ENCODE measurements at regions not wholly inside any gene's neighbourhood (a gene's known extent, or its start where the extent isn't known, plus 50 kb on each side); places are given as distances from the start of the nearest gene placed in this dataset.
A peak's percentile ranks its signal among the peaks of the same experiment; 100 is the strongest.

- Histone ChIP-seq H4K91ac (replicated peaks; ENCODE audit: insufficient read length, low read length) (no peak overlapping the region), H2BK120ac (replicated peaks; ENCODE audit: low read depth, low read length) (no peak overlapping the region), H2BK12ac (ENCODE audit: low read depth, low read length) (no peak overlapping the region), H4K8ac (ENCODE audit: extremely low read depth, insufficient read depth, low read length) (no peak overlapping the region), H3K36me3 (ENCODE audit: control insufficient read depth in 2 of 4, insufficient read depth in 4 of 4, low read length in 3 of 4) (no peaks in the 10 kb centered on the region), H3K4me2 (ENCODE audit: insufficient read depth in 1 of 2, low read depth in 2 of 2, low read length in 2 of 2) (no peak overlapping the region), H3K79me2 (ENCODE audit: control insufficient read depth in 1 of 2, insufficient read depth in 2 of 2, low read length in 2 of 2) (peaks cover 0 to 4% of the 10 kb centered on the region in 2 experiments; a peak in 1 of 4 replicates), H3K27ac (ENCODE audit: low read depth, low read length) (no peak overlapping the region), H3K23me2 (ENCODE audit: low read depth, low read length) (no peaks in the 10 kb centered on the region), H3K4me1 (replicated peaks in 1 of 4; ENCODE audit: control insufficient read depth in 3 of 4, insufficient read depth in 4 of 4, low read length in 3 of 4) (peaks cover 0 to 4% (median under 1%) of the 10 kb centered on the region in 4 experiments; a peak in 3 of 7 replicates), H3K9me3 (ENCODE audit: insufficient read depth in 2 of 2, low read depth in 1 of 2, low read length in 1 of 2) (no peaks in the 10 kb centered on the region), H3K9ac (replicated peaks in 1 of 4; ENCODE audit: extremely low read depth in 1 of 4, low read depth in 3 of 4, low read length in 3 of 4) (no peak overlapping the region), H2BK15ac (ENCODE audit: low read length) (no peak overlapping the region), H3K4ac (replicated peaks; ENCODE audit: insufficient read length, low read depth, low read length) (no peak overlapping the region), H2BK20ac (ENCODE audit: low read length) (no peak overlapping the region), H3K23ac (ENCODE audit: insufficient read length) (no peak overlapping the region), H3K18ac (ENCODE audit: extremely low read depth, low read length) (no peak overlapping the region), H2AFZ (ENCODE audit: low read length) (no peak overlapping the region), H3K4me3 (ENCODE audit: extremely low read depth in 1 of 4, insufficient read depth in 2 of 4, low read depth in 3 of 4, low read length in 4 of 4) (no peak overlapping the region), H4K20me1 (replicated peaks in 1 of 2; ENCODE audit: control insufficient read depth in 1 of 2, insufficient read depth in 2 of 2, low read length in 2 of 2) (peaks cover 0 to 1% of the 10 kb centered on the region in 2 experiments), H3K56ac (replicated peaks; ENCODE audit: insufficient read length, low read depth, low read length) (no peak overlapping the region), H4K5ac (ENCODE audit: insufficient read length, low read depth, low read length) (no peak overlapping the region), H3K27me3 (replicated peaks in 1 of 4; ENCODE audit: control insufficient read depth in 3 of 4, extremely low read depth in 1 of 4, insufficient read depth in 3 of 4, low read length in 3 of 4) (no peaks in the 10 kb centered on the region), H2AK5ac (ENCODE audit: low read depth, low read length) (peak overlapping the region; percentile 60; the same call in 1 of the 2 replicates), H3K14ac (ENCODE audit: insufficient read length) (no peak overlapping the region), H3K79me1 (ENCODE audit: low read depth, low read length) (peaks cover 2% of the 10 kb centered on the region; the same call in 1 of the 2 replicates), H2BK5ac (ENCODE audit: low read depth, low read length) (no peak overlapping the region)
- WGBS, 2 experiments (ENCODE audit: extremely low coverage in 1 of 2, insufficient coverage in 1 of 2, insufficient read length in 1 of 2, insufficient replicate concordance in 2 of 2, low coverage in 1 of 2, low lambda C conversion rate in 2 of 2, missing lambda C conversion rate in 1 of 2): 66% methylated on average over 3 of the region's 3 CpGs; no CpG with 5 or more reads in 1 of the 2 experiments
- TF ChIP-seq KDM4A (IDR thresholded peaks at IDR 0.05; ENCODE audit: low read depth, low read length, severe bottlenecking) (no peak), CREB1 (IDR thresholded peaks at IDR 0.05) (no peak), RBBP5 (IDR thresholded peaks at IDR 0.05; ENCODE audit: borderline replicate concordance, low read depth, low read length) (no peak), HDAC2 (IDR thresholded peaks at IDR 0.05; ENCODE audit: borderline replicate concordance in 1 of 2, low read depth in 2 of 2, low read length in 2 of 2) (no peak), FOSL1 (IDR thresholded peaks at IDR 0.05; ENCODE audit: insufficient read depth, low read depth, low read length) (no peak), TBP (IDR thresholded peaks at IDR 0.05; ENCODE audit: low read depth, low read length) (no peak), TCF12 (IDR thresholded peaks at IDR 0.05; ENCODE audit: low read depth, low read length) (no peak)
- no peak for DNase-seq (ENCODE audit: low read depth in 1 of 2, low spot score in 2 of 2)
- ChIA-PET CTCF (ENCODE audit: partially characterized antibody) (no interaction called here), POLR2A (ENCODE audit: partially characterized antibody) (interaction anchor here (1.1 kb wide), 2 partner anchors 33 to 85 kb away, joined by 3 read pairs; partner anchors contain the start of gene KANK1)
- no peak for FAIRE-seq
These were observed 251.8 kb upstream of the DMRT1 start for GRCh38 chr9:589723-590122.

Measured in H1 (cell line).